Left ventricle myocardium inferior (tissue), 1 donor: ENCODE measurements at regions not wholly inside any gene's neighbourhood (a gene's known extent, or its start where the extent isn't known, plus 50 kb on each side); places are given as distances from the start of the nearest gene placed in this dataset.

Experiments used
- DNase-seq: peaks from one replicate; pipeline ENCODE4 v3.0.0-alpha.2; 2020
- H3K27ac ChIP-seq: fragments of 200-600 bp; replicated peaks from 2 replicates; pipeline ENCODE4 v1.8.0; 2021
- H3K27me3 ChIP-seq: fragments of 200-600 bp; 2 replicates; pipeline ENCODE4 v1.8.0; 2021; ENCODE audit warnings: low read depth
- H3K36me3 ChIP-seq: fragments of 200-600 bp; 2 replicates; pipeline ENCODE4 v1.8.0; 2021
- H3K4me1 ChIP-seq: fragments of 200-600 bp; 2 replicates; pipeline ENCODE4 v1.8.0; 2021
- H3K4me3 ChIP-seq: fragments of 200-600 bp; 2 replicates; pipeline ENCODE4 v1.8.0; 2021; ENCODE audit warnings: mild to moderate bottlenecking, moderate library complexity
- H3K9me3 ChIP-seq: fragments of 200-600 bp; replicated peaks from 2 replicates; pipeline ENCODE4 v1.8.0; 2021
- intact Hi-C: fragments of 100-400 bp; cut with micrococcal nuclease; formaldehyde crosslinking; loops from one replicate; pipeline ENCODE4 v1.11.0; 2022
- TF ChIP-seq, protein P1 (sequence below): fragments of 200-600 bp; IDR thresholded peaks from 2 replicates; pipeline ENCODE4 v1.8.0; 2021; ENCODE audit warnings: antibody characterized with exemption, mild to moderate bottlenecking, borderline replicate concordance
- donor health status: DM: no; HTN: yes; CAD: no; lungs with severe emphysema.

DNA sequence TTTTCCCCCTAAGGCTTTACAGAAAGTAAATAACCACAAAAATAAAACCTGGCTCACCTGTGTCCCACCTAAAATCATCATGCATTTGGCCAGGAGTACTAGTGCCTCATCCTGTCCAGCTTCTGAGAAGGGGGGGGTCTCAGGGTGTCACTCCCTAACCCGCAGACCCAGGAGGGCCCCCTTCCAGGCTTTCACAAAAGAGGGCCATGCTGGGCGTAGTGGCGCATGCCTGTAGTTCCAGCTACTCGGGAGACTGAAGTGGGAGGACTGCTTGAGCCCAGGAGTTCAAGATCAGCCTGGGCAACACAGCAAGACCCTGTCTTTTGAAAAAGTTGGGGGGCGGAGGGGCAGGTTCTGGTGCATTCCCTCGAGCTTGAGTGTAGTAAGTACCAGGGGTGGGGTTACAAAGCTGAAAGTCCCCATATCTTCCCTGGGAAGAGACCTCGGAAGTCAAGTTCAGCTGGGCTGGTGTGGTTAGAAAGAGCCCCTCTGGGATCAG, 259.3 kb downstream of the PARN start:
- TF ChIP-seq, protein P1, sequence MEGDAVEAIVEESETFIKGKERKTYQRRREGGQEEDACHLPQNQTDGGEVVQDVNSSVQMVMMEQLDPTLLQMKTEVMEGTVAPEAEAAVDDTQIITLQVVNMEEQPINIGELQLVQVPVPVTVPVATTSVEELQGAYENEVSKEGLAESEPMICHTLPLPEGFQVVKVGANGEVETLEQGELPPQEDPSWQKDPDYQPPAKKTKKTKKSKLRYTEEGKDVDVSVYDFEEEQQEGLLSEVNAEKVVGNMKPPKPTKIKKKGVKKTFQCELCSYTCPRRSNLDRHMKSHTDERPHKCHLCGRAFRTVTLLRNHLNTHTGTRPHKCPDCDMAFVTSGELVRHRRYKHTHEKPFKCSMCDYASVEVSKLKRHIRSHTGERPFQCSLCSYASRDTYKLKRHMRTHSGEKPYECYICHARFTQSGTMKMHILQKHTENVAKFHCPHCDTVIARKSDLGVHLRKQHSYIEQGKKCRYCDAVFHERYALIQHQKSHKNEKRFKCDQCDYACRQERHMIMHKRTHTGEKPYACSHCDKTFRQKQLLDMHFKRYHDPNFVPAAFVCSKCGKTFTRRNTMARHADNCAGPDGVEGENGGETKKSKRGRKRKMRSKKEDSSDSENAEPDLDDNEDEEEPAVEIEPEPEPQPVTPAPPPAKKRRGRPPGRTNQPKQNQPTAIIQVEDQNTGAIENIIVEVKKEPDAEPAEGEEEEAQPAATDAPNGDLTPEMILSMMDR: no peak
- Histone ChIP-seq H3K36me3 (no peaks in the 10 kb centered on the region), H3K9me3 (no peaks in the 10 kb centered on the region), H3K4me1 (no peaks in the 10 kb centered on the region), H3K27ac (peak overlapping the region; percentile 33), H3K4me3 (no peak overlapping the region), H3K27me3 (no peaks in the 10 kb centered on the region)
- no peak for DNase-seq
- intact Hi-C loops: no loop called here

DNA sequence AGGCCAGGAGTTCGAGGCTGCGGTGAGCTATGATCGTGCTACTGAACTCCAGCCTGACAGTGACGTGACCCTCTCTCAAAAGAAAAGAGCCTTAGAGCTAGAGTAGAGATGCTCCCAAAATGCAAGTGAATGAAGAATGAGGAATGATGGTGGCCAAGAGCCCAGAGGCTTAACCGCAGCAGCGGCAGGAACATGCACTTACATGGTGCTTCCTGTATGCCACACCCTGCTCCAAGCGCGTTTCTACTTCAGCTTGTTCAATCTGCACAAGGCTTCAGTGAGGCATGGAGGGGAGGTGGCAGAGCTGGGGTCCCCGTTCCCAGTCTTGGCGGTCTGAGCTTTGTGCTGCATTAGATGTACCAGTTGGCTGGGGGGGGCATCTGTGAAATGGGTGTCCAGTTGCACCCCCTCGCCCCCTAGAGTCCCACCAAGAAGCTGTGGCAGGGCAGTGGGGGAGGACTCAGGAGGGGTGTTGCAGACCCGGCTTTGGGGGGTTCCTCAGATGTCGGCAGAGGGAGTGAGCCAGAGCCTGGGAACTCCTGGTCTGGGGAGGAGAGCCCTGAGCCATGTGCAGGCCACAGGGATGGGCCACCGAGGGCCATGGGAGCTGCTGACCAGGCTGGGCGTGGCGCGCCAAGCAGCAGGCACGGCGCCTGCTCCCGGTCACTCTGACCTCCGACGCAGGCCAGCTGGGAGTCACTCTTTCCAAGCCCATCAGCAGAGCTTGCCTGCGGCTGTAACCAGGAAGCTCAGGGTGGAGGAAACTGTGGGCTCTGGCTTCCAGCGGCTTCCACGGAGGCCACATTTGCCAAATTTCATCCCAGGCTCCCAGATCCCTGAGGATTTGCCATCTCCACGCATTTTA, 260.1 kb downstream of the PARN start:
- intact Hi-C loops: no loop called here
- no peaks in the 10 kb centered on the region for H3K36me3 ChIP-seq
- peak; percentile 57 for DNase-seq
- TF ChIP-seq, protein P1: no peak
- no peaks in the 10 kb centered on the region for H3K27me3 ChIP-seq
- no peaks in the 10 kb centered on the region for H3K4me1 ChIP-seq
- H3K9me3 ChIP-seq: no peaks in the 10 kb centered on the region
- H3K4me3 ChIP-seq: no peak overlapping the region
- peak overlapping the region; percentile 33 for H3K27ac ChIP-seq

DNA sequence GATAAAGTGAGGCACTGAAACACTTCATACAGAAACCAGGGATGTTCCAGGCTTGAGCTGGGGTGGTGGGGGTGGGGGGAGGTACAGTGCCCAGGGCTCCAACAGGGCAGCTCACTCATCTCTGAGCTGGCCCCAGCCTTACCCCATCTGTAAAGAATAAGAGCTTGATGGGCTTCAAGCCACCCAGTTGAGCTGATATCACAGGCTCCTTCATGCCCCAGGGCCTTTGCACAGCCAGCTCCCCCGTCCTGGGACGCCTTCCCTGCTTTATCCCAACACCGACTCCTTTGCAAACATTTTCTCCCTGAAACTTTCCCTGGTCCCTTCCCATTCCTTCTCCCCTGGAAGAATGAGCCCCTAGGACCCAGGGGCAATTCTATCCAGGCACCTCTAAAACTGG, 261.7 kb downstream of the PARN start:
- intact Hi-C loops: no loop called here
- no peak for DNase-seq
- Histone ChIP-seq H3K27me3 (no peaks in the 10 kb centered on the region), H3K36me3 (no peaks in the 10 kb centered on the region), H3K4me3 (no peak overlapping the region), H3K9me3 (no peaks in the 10 kb centered on the region), H3K4me1 (peaks cover 7% of the 10 kb centered on the region), H3K27ac (no peak overlapping the region)
- TF ChIP-seq, protein P1: no peak

DNA sequence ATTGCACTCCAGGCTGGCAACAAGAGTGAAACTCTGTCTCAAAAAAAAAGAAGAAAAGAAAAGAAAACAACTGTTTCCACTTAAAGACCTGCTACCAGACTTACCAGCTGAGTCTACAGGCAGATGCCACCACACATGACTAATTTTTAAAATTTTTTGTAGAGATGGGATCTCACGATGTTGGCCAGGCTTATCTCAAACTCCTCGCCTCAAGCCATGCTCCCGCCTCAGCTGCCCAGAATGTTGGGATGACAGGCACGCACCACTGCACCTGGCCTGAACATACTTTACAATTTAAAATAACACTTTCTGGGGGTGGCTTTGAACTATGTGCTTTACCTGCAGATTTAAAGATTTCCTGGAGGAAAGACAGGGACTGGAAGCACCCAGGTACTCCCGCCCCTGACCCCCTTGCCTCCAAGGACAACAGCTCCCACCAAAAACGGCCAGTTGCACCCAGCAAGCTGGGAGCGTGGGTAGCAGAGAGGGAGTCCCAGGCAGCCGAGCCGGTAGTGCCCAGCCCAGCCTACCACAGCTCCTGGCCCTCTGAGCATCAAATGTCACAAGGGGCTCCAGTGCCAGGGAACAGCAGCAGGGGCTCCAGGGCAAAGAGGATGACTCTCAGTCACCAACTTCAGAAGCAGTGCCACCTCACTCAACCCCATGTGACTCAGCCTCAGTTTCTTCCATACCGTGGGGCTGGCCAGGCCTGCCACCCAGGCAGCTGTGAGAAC, 262.9 kb downstream of the PARN start:
- Histone ChIP-seq H3K36me3 (no peaks in the 10 kb centered on the region), H3K4me3 (no peak overlapping the region), H3K4me1 (peaks cover 7% of the 10 kb centered on the region), H3K27me3 (no peaks in the 10 kb centered on the region), H3K9me3 (no peaks in the 10 kb centered on the region), H3K27ac (no peak overlapping the region)
- DNase-seq: no peak
- intact Hi-C loops: no loop called here
- TF ChIP-seq, protein P1: no peak

DNA sequence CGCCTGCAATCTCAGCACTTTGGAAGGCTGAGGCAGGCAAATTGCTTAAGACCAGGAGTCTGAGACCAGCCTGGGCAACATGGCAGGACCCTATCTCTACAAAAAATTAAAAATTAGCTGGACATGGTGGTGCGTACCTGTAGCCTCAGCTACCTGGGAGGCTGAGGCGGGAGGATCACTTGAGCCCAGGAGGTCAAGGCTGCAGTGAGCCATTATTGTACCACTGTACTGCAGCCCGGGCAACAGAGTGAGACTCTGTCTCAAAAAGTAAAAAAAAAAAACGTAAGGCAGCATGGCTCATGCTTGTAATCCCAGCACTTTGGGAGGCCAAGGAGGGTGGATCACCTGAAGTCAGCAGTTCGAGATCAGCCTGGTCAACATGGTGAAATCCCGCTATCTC, 263.6 kb downstream of the PARN start:
- Histone ChIP-seq H3K4me1 (peaks cover 7% of the 10 kb centered on the region), H3K27me3 (no peaks in the 10 kb centered on the region), H3K36me3 (no peaks in the 10 kb centered on the region), H3K4me3 (no peak overlapping the region), H3K9me3 (no peaks in the 10 kb centered on the region), H3K27ac (no peak overlapping the region)
- no peak for DNase-seq
- TF ChIP-seq, protein P1: no peak
- intact Hi-C loops: no loop called here
